NCI-H2171 (cell line): ENCODE measurements at regions not wholly inside any gene's neighbourhood (a gene's known extent, or its start where the extent isn't known, plus 50 kb on each side); places are given as distances from the start of the nearest gene placed in this dataset.

ENCODE experiments used
- DNase-seq: peaks from one replicate; lab custom pipeline; 2025; lab: John Stamatoyannopoulos, UW

- DNase-seq = no peak
Measured at GRCh38 chr2:71812736-71813135, 334.9 kb downstream of the CYP26B1 start.

DNA sequence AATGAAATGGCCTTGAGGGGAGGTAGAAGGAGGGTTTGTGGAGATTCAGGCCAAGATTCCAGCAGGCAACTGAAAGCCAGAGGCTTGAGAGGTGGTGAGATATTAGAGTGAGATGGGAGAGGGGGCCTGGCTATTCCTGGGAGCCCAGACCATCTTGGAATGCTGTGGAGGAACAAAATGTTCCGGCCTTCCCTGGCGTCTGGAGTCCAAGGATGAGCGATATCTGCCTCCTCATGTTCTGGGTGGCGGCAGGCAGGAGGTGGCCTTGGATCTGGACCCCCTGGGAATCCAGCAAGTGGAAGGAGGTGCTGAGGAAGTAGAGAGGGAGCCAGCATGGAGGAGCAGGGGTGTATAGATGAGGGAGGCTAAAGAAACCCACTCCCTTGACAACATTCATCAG lies 335.9 kb downstream of the CYP26B1 start:
- no peak for DNase-seq

- DNase-seq = no peak
Measured at GRCh38 chr2:71811157-71811556, 336.5 kb downstream of the CYP26B1 start.

DNA sequence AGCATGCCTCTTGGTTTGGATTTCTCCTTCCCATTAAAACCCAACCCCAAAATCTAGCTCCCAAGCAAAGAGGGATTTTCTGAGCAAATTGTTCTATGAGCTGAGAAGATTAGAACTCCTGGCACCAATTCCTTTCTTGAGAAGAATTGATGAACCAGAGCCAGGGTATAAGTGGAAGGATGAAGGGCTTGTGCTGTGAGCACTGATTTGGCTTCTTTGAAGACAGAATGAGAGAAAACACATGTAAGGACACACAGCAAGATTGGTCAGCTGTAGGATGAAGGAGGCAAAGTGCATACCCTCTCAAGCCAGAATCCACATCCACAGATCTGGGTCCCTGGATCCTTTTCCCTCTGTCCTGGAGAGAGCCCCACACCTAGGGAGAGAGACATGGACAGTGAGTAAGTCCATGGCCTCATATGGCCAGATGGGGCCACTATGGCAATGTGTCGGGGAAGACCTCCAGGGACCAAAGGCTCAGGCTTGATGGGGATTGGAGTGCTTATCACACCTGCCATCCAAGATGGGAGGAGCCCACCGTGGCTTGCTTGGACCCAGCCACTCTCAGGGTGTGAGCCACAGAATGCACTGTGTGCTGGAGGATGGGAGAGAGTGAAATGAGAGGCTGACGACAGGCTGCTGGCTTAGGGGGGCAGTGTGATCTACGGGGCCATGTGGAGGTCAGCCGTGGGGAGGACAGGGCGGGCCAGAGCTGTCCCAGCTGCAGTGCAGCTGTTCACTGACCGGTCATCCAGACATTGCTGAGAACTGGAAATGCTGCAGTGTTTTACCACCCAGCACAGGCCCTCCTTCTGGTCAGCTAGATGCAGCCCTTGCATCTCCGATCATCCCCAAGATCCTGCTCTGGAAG lies 339.8 kb downstream of the CYP26B1 start:
- no peak for DNase-seq

DNA sequence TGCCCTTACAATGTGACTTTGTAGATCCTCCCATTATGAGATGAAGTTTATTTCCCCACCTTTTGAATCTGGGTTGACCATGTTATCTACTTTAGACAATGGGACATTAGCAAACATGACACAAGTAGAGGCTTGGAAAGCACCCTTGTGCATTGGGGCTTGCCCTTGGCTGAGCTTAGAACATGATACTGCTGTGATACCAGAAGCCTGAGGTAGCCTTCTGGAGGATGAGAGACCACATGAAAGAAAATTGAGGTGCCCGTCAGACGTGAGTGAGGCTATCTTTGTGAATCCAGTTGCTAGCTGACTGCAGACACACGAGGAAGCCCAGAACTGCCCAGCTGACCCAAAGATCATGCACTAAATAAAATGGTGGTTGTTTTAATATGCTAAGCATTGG lies 341.2 kb downstream of the CYP26B1 start:
- DNase-seq = no peak

- no peak for DNase-seq
Measured at GRCh38 chr2:71804281-71804751, 343.3 kb downstream of the CYP26B1 start.

GRCh38 chr2:71803398-71803797 lies 344.3 kb downstream of the CYP26B1 start:
- DNase-seq = no peak

DNA sequence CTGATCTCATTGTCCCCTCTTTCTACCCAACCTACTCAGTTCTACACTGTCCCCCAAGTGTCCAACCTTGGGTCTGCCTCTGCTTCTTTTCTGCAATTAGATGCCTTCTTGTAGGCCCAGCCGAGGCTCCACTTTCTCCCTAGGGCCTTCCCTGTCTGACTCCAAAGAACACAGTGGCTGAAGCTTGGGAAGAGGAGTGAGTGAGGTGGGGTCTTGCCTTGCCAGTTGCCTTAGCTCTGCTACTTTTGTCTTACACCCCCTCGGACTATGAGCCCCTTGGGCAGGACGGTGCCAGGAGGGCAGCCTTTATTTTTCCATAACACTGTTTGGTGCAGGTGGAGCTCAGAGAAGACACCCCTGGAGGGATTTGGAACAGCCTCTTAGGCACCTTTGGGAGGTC lies 345.1 kb downstream of the CYP26B1 start:
- no peak for DNase-seq

DNA sequence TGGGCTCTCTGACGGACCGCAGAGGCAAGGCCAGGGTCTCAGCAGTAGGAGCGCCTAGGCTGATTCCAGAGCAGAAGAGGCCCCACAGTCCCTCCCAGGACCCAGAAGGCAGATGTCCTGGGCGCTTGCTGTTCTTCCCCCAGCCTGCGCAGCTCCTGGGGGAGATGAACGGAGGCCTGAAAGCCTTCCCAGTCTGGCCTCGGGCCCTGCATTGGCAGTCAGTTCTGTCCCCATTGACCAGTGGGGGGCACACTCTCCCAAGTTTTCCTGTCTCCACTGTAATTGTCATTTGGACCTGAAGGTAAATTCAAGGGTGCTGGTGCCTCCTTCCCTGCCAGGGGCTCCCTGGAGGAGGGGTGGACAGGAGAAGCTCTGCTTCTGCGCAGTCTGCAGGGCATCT lies 345.7 kb downstream of the CYP26B1 start:
- no peak for DNase-seq

DNA sequence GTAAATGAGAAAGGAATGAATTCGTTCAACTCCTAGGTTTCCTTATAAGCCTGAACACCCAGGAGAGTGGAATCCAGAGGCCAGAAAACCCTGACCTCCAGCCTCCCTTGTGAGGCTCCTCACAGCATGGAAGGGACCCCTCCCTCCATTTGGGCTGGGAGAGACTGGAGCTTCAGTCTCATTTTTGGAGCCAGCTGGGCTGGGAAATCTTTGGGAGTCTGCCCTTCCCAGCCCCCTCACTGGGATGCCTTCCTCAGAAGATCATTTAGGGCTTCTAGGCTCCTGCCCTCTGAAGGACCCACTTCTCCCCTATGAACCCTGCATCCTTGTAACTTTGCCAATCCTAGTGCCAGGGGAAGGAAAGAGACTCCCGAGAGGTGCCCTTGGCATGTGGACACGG lies 346.1 kb downstream of the CYP26B1 start:
- DNase-seq = no peak

DNA sequence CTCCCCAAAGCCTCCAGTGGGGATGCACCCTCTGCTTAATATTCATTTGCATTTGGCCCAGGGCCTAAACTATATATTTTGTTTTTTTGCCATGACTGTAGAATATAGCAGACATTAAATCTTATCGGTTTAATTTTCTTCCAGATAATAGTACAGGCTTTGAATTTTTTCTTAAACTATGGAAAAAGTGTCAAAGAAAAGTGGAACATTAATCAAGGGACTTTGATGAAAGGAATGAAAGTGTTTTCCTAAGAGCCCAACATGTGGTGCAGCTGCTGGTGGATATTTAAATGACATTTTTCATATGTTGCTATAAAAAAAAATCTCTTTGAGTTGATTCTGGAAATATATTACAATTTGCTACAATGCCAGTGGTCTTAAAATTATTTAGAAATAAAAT lies 346.8 kb downstream of the CYP26B1 start:
- DNase-seq = no peak

GRCh38 chr2:71800106-71800809 lies 346.9 kb downstream of the DYSF start:
- no peak for DNase-seq

DNA sequence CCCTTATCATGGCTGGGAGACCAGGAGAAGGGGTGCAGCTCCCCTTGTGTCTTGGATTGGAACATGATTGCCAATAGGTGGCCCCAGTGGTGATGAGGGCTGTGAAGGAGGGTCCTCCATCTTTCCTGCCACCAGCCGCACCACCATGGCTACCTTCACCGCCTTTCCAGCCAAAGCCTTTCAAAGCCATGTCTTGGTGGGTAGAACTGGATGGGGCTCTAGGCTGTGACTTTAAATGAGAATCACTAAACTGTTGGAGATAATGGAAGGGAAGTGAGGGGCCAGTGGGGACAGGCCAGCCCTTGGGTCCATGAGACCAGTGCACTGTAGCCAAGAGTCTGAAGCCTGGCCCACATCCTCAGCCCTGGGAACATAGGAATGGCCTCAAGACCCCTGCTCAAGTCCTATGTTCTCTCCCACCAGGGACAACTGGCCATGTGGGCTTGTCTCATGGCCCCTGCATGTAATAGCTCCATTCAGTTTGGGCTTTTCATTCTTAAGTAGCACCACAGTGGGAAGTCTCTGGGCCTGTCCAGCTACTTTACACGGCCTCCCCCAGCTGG lies 345.7 kb downstream of the DYSF start:
- DNase-seq = no peak

- DNase-seq = no peak
Measured at GRCh38 chr2:71798266-71799012, 345.1 kb downstream of the DYSF start.

GRCh38 chr2:71797035-71797810 lies 343.9 kb downstream of the DYSF start:
- no peak for DNase-seq

GRCh38 chr2:71796174-71796593 lies 342.8 kb downstream of the DYSF start:
- no peak for DNase-seq

- no peak for DNase-seq
Measured at GRCh38 chr2:71795486-71795885, 342.1 kb downstream of the DYSF start.

DNA sequence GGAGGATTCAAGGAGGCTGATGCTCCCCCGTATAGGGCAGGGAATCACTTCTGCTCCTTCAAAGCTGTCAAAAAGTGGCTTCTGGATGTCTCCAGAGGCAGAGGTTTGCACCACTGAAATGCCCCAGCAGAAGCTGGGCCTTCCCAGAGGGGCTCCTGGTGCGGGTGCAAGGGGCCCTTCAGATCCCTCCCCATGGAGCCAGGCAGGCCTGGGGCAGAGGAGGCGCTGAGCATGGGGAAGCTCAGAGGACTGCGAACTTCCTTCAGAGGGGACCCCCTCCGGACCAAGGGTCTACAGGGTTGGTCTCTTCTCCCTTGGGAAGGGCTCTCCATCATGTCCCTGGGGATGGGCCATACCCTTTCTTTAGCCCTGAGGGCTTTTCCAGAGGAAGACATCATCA lies 341.2 kb downstream of the DYSF start:
- DNase-seq = no peak

GRCh38 chr2:71793926-71794325 lies 340.6 kb downstream of the DYSF start:
- no peak for DNase-seq

GRCh38 chr2:71792926-71793761 lies 339.8 kb downstream of the DYSF start:
- DNase-seq = no peak
